ENCODE measurements at regions not wholly inside any gene's neighbourhood (a gene's known extent, or its start where the extent isn't known, plus 50 kb on each side); places are given as distances from the start of the nearest gene placed in this dataset.

DNA sequence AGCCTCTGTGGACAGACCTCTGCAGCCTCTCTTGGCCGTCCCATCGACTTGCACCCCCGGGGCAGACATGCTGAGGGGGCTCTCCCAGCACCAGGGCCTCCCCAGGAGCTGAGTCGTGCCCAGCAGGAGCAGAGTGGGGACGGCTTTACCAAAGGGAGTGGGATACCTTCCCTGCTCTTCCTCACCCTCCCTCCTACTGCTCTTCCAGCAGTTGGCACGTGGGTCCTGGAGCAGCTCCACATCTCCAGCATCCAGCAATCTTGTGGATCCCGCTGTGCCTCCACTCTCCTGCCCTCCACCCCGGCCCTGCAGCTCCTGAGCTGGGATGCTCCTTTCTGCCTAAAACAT lies 854.0 kb downstream of the BRD1 start:
- DNase-seq (ENCODE audit: low spot score), result no peak
- TF ChIP-seq, protein P1, sequence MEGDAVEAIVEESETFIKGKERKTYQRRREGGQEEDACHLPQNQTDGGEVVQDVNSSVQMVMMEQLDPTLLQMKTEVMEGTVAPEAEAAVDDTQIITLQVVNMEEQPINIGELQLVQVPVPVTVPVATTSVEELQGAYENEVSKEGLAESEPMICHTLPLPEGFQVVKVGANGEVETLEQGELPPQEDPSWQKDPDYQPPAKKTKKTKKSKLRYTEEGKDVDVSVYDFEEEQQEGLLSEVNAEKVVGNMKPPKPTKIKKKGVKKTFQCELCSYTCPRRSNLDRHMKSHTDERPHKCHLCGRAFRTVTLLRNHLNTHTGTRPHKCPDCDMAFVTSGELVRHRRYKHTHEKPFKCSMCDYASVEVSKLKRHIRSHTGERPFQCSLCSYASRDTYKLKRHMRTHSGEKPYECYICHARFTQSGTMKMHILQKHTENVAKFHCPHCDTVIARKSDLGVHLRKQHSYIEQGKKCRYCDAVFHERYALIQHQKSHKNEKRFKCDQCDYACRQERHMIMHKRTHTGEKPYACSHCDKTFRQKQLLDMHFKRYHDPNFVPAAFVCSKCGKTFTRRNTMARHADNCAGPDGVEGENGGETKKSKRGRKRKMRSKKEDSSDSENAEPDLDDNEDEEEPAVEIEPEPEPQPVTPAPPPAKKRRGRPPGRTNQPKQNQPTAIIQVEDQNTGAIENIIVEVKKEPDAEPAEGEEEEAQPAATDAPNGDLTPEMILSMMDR (IDR thresholded peaks at IDR 0.05), result no peak
- Histone ChIP-seq H3K27ac (no peak overlapping the region), H3K36me3 (no peaks in the 10 kb centered on the region), H3K4me1 (no peaks in the 10 kb centered on the region), H3K4me3 (no peak overlapping the region), H3K27me3 (no peaks in the 10 kb centered on the region), H3K9me3 (peaks cover 0 to 3% of the 10 kb centered on the region in 2 donors)

DNA sequence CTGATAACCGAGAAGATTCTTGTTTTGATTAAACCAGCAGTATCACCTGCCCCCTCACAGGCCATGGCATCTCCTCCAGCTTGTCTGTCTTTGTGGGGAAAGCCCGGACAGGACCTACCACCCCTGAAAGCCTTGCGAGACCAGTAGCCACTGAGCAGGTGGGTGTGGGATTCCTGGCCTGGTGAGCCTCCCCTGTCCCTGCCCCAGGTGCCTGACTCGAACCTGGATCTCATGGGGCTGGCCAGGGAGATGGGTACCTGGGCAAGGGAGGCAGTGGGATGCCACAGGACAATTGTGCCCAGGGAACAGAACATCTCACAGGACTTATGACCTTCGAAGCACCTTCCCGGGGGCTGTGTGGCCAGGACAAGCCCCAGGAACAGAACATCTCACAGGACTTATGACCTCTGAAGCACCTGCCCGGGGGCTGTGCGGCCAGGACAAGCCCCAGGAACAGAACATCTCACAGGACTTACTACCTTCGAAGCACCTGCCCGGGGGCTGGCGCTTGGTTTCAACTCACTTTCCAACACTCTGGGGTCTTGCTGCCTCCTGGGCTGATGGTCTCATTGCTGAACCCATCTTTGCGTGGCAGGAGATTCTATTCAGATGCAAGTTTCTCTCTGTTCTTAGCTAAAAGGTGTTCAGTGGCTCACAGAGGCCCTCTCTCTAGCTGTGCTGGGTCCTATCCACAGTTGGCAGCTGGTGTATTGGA lies 854.5 kb downstream of the BRD1 start:
- Histone ChIP-seq H3K27ac (no peak overlapping the region), H3K9me3 (no peaks in the 10 kb centered on the region), H3K36me3 (no peaks in the 10 kb centered on the region), H3K4me1 (no peaks in the 10 kb centered on the region), H3K4me3 (no peak overlapping the region), H3K27me3 (no peaks in the 10 kb centered on the region)
- DNase-seq (ENCODE audit: low spot score), result peak; percentile 26
- TF ChIP-seq, protein P1 (IDR thresholded peaks at IDR 0.05), result no peak

DNA sequence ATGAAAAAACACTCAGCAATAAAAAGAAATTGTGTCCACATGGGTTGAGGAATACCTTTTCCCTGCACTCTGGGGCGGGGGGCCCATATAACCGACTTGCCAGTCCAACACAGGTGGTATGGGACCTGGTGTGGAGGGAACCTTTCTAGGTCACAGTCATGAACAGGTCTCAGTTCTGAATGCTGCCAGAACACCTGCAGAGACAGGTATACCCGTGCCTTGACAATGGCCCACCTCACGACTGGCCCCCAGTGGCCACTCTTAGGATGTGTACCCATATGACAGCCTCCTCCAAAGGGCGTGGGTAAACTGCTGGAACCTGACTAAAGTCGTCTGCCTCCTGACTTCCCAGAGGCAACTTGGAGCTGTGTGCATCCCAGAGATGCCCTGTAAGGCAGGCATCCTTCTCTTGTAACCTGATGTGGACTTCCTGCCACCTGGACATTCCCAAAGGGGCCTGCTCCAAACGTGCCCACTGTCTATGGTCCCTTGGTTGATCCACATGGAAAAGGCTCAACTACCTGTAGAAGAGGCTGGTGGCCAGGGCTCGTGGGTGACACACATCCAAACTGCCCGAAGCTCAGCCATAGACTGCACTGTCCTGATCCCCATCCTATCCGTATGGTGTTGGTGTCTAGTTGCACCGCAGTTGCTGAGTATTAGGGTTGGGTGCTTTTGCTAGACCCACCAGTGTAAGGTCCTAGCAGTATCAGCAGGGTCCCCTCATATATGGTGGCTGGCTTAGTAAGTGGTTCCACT lies 859.3 kb downstream of the BRD1 start:
- no peaks in the 10 kb centered on the region for H3K27me3 ChIP-seq
- TF ChIP-seq, protein P1 (IDR thresholded peaks at IDR 0.05), result no peak
- H3K27ac ChIP-seq, result no peak overlapping the region
- no peak overlapping the region for H3K4me3 ChIP-seq
- H3K36me3 ChIP-seq, result no peaks in the 10 kb centered on the region
- H3K4me1 ChIP-seq, result no peaks in the 10 kb centered on the region
- H3K9me3 ChIP-seq, result no peaks in the 10 kb centered on the region
- peak; percentile 34 for DNase-seq (ENCODE audit: low spot score)

DNA sequence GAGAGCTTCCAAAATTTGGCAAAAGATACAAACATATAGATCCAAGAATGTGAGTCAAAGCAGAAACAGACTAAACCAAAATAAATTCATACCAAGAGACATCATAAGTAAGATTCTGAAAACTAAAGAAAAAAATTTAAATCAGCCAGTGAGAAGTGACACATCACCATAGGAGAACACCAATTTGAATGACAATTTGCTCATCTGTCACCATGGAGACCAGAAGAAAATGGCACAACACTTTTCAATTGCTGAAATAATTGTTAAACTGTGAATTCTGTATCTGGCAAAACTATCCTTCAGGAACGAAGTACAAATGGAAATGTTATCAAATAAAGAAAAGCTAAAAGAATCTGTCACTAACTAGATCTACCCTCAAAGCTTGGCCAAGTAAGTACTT lies 864.3 kb downstream of the BRD1 start:
- H3K4me3 ChIP-seq, result no peak overlapping the region
- H3K9me3 ChIP-seq, result no peaks in the 10 kb centered on the region
- H3K36me3 ChIP-seq, result no peaks in the 10 kb centered on the region
- no peak overlapping the region for H3K27ac ChIP-seq
- no peaks in the 10 kb centered on the region for H3K27me3 ChIP-seq
- H3K4me1 ChIP-seq, result no peaks in the 10 kb centered on the region
- TF ChIP-seq, protein P1 (IDR thresholded peaks at IDR 0.05), result no peak
- DNase-seq (ENCODE audit: low spot score), result no peak

DNA sequence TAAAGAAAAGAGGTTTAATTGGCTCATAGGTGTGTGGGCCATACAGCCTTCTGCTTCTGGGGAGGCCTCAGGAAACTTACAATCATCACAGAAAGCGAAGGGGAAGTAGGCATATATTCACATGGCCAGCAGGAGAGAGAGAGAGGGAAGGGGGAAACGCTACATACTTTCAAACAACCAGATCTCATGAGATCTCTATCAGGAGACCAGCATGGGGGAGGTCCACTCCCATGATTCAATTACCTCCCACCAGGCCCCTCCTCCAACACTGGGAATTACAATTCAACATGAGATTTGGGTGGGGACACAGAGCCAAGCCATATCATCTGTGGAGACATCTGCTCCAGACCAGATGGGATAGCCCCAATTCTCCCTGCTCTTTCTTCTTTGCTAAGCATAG lies 866.0 kb downstream of the BRD1 start:
- Histone ChIP-seq H3K27me3 (no peaks in the 10 kb centered on the region), H3K4me3 (no peak overlapping the region), H3K36me3 (no peaks in the 10 kb centered on the region), H3K4me1 (no peaks in the 10 kb centered on the region), H3K27ac (no peak overlapping the region), H3K9me3 (no peaks in the 10 kb centered on the region)
- DNase-seq (ENCODE audit: low spot score), result no peak
- TF ChIP-seq, protein P1 (IDR thresholded peaks at IDR 0.05), result no peak

All from right atrium auricular region (tissue), 2 donors.